ENCODE measurements at regions not wholly inside any gene's neighbourhood (a gene's known extent, or its start where the extent isn't known, plus 50 kb on each side); places are given as distances from the start of the nearest gene placed in this dataset.
"Not testable (repeated sequence)": the region's sequence is repeated elsewhere in the genome, so short reads cannot be mapped to it uniquely, and the experiment has no call there.

DNA sequence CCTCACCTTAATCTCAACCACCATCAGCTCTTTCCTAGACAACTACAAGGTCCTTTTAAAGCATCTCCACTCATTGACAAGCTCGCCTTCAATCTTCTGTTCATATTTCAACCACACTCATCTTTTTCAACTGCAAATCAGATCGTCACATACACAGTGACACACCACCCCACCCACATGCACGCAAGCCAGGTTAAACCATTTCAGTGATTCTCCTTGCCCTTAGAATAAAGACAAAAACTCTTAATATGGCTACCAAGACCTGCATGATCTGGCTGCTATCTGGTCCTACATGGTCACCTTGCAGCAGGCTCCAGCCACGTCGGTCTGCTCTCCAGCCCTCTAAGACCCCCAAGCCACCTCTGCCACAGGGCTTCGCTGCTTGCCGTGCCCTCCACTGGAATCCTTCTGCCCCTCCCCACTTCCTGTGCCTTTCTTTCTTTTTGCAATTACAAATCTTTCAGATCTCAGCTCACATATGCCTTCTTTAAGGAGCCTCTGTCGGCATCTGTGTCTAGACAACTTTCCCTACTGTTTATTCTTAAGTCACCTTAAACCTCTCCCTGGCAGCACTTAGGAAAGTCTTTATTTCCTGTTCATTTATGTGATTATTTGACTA, 507.3 kb upstream of the ARID1B start:
- DNase-seq = no peak

DNA sequence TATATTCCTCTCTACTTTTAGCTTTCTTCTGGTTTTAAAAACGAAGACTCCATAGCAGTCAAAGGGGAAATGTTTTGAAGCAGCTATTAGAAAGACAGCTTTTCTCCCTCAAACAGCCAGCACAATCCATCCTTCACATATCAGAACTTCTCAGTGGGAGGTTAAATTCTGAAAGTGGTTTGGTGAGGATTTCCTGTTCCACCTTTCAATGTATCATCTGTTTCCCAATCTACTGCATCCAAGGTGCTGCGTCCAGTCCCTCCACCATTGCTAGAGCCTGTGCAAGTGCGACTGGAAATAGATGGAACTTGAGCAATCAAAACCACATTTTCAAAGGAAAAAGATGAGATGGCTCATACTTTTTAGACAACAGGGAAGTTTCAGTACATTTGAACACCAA, 508.3 kb upstream of the ARID1B start:
- no peak for DNase-seq

DNA sequence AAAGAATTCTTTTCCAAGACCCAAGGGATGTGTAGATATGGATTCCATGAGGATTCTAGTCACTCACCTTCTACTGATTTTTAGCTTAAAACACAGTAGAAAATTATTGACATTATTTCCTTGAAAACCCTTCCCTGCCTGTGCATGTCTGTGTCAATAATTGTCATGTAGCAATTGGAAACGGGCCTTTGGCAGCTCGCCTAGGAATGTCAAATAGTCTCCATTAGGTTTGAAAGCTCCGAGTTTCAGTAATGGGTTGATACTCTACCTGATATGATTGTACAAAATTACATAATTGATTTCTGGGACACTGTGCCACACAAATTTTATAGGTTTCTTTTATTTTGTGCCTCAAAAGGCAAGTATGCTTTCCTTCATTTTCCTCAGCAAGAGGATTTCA, 515.2 kb upstream of the ARID1B start:
- DNase-seq = no peak

DNA sequence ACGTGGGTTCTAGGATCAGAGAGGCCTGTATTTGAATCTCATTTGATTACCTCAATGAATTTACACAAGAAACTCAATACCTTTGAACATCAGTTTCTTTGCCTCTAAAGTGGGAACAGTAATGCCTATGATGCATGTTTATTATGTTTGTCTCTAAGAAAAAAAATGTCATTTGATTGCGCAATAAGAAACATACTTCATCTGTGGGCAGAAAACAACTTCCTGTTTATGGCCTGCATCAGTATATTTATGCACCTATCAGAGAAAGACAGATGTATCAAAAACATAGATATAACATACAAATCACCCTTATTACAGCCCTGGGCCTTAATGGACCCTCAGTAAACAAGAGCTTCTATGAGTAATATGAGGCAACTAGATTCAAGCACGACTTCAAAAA, 516.4 kb upstream of the ARID1B start:
- no peak for DNase-seq

DNA sequence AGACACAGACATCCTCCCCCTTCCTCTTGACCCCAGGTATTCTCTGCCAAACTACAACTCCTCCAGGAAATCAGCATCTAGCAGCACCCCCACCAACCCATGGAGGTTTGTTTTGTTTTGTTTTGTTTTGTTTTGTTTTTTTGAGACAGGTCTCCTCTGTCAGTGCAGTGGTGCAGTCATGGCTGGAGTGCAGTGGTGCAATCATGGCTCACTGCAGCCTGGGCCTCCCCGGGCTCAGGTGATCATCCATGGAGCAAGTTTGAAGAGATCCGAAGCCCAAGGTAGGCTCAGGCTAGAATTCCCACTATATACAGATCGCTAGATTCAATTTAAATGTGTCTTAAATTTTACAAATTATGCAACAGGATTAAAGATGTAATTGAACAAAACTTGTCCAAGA, 518.2 kb upstream of the ARID1B start:
- DNase-seq = no peak

DNA sequence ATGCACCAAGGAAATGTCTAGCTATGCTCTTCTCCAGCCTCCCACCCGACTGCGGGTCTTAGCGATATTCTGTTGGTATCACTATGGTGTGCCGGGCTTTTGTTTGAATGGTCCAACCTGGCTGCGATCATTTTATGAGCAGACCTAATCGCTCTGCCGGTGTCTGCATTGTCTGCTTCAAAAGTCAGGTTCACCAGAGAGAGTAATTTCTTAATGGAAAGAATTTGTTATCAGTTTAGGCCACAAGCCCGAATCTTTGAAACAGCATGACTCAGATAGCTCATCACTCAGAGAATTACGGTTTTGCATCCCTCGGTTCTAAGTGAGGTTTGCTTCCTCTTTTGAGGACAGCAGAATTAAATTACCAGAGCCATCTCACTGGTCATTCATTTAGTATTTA, 521.0 kb upstream of the ARID1B start:
- DNase-seq = peak in 1 of 2 donors; percentile 82

DNA sequence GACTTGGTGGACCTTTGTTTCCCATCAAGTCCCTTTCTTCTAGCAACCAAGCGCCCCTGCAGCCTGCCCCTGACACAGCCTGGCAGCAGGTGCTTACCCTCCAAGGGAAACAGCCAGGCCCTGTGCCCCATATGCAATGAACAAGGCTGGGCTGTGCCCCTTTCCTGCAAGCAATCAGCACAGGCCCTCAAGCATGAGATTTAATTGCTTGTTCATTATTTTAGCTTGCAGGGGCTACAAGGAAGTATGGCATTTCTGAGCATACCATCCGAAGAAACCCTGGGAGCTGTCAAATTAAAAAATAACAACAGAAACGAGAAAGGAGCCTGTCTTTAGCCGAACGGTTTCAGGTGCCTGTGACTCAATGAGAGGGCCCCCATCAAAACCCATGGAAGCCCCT, 522.9 kb upstream of the ARID1B start:
- DNase-seq = no peak

DNA sequence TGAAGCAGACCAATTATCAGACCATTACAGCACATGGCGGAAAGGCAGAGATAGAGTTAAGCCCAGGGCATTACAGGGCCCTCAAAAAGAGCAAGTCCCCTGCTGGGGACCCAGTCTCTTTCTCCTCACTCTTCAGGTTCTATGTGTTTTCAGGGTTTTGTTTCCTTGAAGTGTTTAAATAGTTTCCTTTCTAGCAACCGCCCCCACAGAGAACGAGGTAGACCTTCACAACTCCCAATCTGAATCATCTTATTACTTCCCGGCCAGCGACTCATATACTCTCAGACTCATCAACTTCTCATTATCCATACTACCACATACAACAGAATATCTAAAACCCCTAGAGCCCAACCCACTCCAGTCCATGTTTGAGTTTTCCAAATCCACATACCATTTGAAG, 526.6 kb upstream of the ARID1B start:
- DNase-seq = peak in 1 of 2 donors; percentile 73

DNA sequence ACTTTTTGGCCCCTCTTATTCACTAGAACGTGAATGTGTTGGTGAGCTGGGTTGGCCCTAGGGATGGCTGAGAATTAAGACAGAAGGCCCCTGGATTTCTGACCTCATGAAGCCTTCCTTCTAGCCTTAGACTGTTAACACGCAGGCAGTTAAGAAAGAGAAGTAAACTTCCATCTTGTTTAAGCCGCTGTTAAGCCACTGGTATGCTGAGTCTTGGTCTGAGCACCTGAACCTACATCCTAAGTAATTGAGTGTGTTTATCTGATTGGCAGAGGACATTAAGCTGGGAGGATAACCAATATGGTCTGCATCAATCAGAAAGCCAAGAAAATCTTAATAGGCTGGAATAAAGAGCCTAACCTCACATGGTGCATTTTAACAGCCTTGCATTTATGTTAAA, 535.0 kb upstream of the ARID1B start:
- DNase-seq = no peak

DNA sequence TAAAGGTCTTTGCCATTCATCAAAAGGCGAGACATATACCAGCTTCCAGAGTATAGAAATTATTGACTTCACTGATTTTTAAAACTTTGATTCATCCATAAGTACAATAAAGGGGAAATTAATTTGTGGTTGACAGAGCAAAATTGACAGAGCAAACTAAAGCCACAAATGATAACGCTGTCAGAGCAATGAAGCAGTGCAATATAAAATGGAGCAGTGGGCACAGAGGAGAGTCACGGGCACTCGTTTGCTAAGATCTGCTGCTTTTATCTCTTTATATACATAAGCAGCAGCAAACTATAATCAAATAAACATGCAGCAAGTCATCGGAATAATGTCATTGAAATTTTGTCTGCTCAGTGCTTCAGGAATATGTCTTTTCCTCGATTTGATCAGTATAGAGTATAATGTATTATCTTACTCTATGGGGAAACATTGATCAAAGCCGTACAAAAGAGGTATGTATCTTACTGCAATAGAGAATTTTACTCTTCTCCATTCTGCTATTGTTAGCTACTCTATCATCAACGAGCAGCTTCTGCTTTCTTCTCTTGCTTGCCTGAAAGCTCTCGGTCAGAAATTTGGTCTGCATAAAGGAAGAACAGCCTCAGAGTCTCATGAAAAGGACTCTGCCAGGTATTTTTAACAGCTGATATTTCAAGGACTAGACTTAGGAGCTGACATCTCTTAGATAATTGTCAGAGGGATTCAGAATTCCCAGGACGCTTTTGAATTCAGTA, 546.0 kb upstream of the ARID1B start:
- DNase-seq = peak in 1 of 2 donors; percentile 57

DNA sequence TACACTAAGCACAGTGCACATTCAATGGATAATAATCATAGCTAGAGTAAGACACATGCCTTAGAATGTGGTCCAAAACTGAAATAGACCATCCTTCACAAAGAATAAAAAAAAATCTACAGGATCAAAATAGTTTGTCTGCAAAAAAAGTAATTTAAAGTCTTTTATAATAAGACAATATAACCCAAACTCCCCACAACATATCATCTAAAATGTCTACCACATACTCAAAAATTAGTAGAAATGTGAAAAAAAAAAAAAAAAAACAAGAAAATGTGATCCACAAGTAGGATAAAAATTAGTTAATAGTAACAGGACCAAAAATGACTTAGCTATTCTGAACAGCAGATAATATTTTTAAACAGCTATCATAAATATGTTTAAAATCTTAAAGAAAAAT, 557.2 kb upstream of the ARID1B start:
- no peak for DNase-seq

DNA sequence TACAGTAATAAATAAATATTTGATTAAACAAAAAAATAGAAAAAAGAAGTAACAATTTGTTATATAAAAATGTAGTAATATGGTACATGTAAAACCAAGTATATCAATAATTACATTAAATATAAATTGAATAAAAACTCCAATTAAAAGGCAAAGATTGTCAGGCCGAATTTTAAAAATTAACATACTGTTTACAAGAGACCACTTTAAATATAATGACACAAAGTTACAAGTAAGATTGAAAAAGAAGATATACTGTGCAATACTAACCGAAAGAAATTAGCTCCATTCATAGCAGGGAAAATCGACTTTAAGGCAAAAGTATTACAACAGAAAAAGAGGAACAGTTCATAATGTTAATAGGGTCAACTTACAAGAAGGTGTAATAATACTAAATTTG, 571.5 kb upstream of the ARID1B start:
- DNase-seq = no peak

DNA sequence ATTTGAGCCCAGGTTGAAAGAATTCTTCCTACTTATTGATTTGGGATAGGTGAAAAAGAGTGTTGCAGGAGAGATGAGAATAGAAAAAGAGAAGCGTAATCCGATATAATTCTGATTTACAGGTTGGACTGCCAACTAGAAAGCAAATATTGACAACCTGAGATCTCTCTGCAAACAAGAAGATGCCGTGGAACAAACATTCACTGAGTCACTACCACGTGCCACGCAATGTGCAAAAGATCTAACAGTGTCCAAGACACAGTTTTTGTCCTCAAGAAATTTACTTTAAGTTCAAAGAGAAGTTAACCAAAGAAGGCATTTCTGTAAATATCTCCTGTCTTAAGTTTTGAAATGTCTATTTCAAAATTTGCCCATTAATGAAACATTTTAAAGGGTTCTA, 578.0 kb upstream of the ARID1B start:
- no peak for DNase-seq

DNA sequence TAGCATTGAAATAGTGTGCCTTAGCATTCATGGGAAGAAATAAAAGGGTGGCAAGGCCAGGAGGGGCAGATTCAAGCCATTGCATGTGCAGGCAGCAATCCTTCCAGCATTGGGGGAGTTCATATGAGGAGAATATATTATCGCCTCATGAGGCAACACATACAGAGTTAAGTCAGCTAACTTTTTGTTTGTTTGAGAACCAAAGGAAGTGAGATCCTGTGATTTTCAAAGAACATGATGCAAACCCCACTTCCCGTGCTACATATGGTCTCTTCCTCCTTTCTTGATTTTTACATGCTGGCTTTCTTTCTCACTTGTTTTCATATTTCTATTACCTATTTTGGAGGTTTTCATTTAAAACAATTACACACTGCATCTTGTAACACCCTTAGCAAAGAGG, 579.7 kb upstream of the ARID1B start:
- DNase-seq = no peak

DNA sequence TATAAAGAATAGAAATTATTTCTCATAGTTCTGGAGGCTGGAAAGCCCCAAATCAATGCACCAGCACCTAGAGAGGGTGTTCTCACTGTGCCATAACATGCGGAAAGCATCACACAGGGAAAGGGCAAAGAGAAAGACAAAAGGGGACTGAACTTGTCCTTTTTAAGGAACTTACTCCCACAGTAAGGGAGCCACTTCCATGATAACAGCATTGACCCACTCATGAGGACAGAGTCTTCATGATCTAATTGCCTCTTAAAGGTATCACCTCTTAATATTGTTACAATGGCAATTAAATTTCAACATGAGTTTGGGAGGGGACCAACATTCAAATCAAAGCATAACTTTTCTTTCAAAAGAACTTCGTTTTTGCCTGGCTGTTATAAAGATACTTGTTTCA, 582.2 kb upstream of the ARID1B start:
- no peak for DNase-seq

DNA sequence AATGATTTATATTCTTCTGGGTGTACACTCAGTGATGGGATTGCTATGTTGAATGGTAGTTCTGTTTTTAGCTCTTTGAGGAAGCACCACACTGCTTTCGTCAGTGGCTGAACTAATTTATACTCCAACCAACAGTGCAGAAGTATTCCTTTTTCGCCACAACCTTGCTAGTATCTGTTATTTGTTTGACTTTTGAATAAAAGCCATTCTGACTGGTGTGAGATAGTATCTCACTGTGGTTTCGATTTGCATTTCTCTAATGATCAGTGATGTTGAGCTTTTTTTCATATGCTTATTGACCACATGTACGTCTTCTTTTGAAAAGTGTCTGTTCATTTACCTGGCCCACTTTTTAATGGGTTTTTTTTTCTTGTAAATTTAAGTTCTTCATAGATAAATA, 583.8 kb upstream of the ARID1B start:
- DNase-seq = no peak

DNA sequence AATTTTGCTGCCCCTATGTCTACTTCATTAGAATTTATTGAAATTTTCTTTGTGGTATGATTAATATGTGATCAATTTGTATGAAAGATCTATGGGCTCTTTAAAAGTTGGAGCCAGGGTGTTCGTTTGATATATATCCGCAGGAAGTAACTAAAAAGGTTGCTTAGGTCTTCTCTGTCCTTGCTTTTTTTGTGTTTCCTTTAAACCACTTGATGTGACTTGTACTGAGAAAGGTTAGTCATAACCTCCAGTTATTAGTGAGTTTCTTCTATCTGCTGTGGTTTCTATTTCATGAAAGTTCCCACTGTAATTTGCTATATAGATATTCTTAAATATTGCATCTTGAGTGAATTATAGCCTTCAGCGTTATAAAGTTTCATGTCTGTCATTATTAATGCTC, 585.3 kb upstream of the ARID1B start:
- peak in 1 of 2 donors; percentile 74 for DNase-seq

DNA sequence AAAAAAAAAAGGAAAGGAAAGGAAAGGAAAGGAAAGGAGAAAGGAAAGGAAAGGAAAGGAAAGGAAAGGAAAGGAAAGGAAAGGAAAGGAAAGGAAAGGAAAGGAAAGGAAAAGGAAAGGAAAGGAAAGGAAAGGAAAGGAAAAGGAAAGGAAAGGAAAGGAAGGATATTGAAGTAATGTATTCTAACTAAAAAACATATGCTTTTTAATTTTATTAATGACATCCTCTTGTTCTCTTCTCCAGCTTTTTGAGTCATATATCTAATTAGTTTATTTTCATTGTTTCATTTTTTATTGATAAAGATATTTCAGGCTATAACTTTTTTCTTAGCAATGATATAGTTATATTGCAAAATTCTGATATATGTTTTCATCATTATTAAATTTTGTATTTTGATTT, 585.8 kb upstream of the ARID1B start:
- not testable (repeated sequence) for DNase-seq

DNA sequence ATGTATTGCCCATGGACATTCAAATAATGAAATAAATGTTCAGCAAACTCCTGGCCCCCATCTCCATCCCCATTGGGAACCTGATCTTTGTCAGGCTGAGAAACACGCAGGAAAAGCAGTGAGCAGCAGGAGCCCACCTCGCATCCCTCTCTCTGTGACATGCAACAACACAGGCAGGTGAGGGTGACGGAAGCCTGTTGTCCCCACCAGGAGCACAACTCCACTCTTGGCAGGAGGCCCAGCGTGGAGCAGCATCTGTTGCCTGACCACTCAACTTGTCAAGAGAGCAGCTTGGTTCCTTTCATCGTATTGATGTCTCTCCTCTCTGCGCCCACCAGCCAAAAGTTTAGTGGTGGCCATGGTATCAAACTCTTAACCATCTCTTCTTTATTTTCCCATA, 586.9 kb upstream of the ARID1B start:
- DNase-seq = no peak

DNA sequence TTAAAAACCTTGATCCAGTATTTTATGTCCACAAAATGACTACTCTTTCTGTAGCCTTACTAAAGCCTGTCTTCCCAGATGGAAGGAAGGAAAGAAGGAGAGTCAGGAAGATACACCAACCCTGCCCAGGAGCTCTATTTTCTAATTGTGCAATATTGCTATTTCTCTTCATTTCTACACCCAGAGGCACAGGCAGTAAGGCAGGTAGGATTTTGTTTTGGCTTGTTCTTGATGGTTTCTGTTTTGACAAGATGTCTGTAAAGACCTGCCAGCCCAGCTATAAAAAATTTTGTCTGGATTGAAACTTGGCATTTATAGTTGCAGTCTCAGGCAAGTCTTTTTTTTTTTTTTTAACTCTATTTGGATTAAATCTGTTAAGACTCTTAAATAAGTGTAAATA, 587.5 kb upstream of the ARID1B start:
- DNase-seq = no peak

DNA sequence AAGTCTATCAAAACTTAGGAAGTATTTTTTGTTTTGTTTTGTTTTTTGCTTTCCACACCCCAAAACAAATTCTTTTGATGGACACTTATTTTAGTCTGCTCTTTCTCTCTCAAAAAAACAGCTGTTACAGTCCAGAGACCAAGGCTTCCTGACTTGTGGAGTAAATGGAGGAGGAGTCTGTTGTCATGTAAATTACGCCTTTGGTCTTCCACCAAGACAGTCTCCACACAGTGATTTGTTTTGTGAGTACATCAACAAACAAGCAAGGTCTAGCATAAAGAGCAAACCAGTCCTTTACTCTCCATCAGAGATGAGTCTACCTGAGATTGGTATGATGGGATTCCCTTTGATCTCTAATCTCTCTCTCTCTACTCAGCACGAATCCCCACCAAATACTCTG, 588.0 kb upstream of the ARID1B start:
- DNase-seq = no peak

DNA sequence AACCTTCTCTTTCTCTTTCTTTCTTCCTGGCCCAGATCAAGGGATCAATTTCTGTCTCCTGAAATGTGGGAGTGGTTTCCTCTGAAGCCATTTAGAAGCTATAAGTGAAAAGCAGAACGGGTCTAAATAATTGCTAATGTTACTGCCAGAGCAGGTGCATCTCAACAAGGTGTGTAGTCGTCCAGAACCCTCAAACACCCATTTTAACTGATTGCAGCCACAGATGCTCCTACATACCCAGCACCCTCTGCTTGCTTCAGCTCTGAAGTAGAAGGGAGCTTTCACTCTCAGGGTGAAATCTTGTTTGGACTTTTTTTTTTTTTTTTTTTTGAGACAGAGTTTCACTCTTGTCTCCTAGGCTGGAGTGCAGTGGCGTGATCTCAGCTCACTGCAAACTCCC, 592.1 kb upstream of the ARID1B start:
- DNase-seq = no peak

DNA sequence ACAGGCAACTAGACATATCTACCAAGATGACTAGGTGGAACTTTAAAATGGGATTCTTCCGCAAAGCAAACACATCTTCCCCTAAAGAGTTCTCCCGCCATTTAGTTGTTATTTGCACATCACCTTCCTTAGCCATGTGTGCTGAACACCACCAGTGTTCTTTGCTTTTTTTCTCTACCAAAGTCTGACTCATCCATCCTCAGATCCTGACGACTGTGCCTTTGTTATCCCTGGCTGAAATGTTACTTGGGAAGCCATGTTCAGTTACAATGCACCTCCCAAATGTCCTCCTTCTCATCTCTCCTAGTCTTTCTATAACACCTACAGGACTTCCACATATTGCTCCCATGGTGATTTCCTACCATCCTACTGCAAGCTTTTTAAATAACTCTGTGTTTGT, 593.5 kb upstream of the ARID1B start:
- no peak for DNase-seq

DNA sequence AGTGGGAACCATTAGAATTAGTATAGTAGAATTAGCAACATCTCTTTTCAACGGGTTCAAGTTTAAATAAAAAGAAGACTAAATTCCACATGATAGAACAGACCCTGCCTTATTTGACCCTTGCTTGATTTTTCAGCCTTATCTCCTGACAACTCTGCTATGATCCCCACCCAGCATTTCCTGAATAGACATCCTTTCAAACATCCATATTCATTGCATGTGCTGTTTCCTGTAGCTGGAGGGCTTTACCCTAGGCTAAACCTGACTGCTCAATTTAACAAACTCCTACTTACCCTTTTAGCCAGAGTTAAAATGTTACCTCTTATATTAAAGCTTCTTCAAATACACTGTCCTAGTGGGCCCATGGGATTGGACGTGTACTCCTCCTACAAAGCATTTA, 594.8 kb upstream of the ARID1B start:
- peak in 1 of 2 donors; percentile 61 for DNase-seq

DNA sequence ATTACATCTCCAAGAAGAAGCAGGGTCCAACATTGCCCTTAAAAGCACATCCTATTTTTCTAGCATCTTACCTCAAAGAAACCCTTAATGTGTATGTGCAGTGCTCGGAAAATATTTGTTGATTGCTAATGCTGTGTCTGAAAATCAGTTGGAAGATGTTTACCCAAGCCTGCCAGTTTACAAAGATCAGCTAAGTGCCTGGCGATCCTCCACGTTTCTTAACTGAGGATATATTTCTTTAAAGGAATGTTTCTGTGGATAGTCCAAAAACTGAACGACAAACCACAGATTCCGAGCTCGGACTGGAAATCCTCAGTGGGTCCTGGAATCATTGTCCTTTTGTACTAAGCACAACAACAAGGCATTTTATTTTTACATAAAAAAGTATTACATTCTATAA, 595.7 kb upstream of the ARID1B start:
- DNase-seq = no peak
